Endothelial cell of umbilical vein (primary cell): ENCODE measurements at regions not wholly inside any gene's neighbourhood (a gene's known extent, or its start where the extent isn't known, plus 50 kb on each side); places are given as distances from the start of the nearest gene placed in this dataset.

Source experiments
- CTCF ChIP-seq, 2 donors: IDR thresholded peaks; 1 replicate in 1 of 2; 2 replicates in 1 of 2; pipeline ENCODE4 v1.5.1; 2011; ENCODE audit warnings: low read length in 2 of 2, mild to moderate bottlenecking in 2 of 2, moderate library complexity in 2 of 2, control low read depth in 1 of 2, inconsistent platforms in 1 of 2, low read depth in 1 of 2; ENCODE audit not compliant: insufficient read depth in 1 of 2; ENCODE audit errors: extremely low read depth in 1 of 2
- POLR2A ChIP-seq: IDR thresholded peaks from 2 replicates; pipeline ENCODE4 v1.6.1; 2012; ENCODE audit warnings: low read depth, mild to moderate bottlenecking, control low read depth, low read length

- TF ChIP-seq CTCF (IDR thresholded peaks at IDR 0.05; ENCODE audit: extremely low read depth in 1 of 2, insufficient read depth in 1 of 2, low read depth in 1 of 2, low read length in 2 of 2) (no peak), POLR2A (no peak)
Observed at GRCh38 chr6:141526985-141527384, 605.7 kb upstream of the GJE1 start.
